WTC11 (cell line): ENCODE measurements at regions not wholly inside any gene's neighbourhood (a gene's known extent, or its start where the extent isn't known, plus 50 kb on each side); places are given as distances from the start of the nearest gene placed in this dataset.

Experiments
- ATAC-seq: fragments of 200-7000 bp; cut with Tn5 transposase; 2 replicates; pipeline ENCODE4 v1.10.0; 2021; ENCODE audit warnings: mild to moderate bottlenecking, moderate library complexity
- CTCF ChIA-PET: fragments of 300-600 bp; sonication (Branson Sonifier 250); formaldehyde crosslinking; loops from one replicate; lab custom pipeline; 2021; ENCODE audit warnings: antibody characterized with exemption; lab: Charles Lee
- POLR2A ChIA-PET: fragments of 350-600 bp; sonication (Branson Sonifier 250); formaldehyde crosslinking; loops from one replicate; lab custom pipeline; 2021; ENCODE audit warnings: antibody characterized with exemption; lab: Charles Lee
- DNase-seq: peaks from one replicate; pipeline ENCODE4 v3.0.0; 2021; ENCODE audit warnings: low spot score
- H3K27ac Mint-ChIP-seq: 2 replicates; pipeline ENCODE4 v1.8.0; 2021; ENCODE audit warnings: mixed read lengths
- H3K27me3 Mint-ChIP-seq: 2 replicates; pipeline ENCODE4 v1.8.0; 2021; ENCODE audit warnings: low read depth, mild to moderate bottlenecking, moderate library complexity, mixed read lengths
- H3K36me3 Mint-ChIP-seq: 2 replicates; pipeline ENCODE4 v1.8.0; 2021; ENCODE audit warnings: mixed read lengths
- H3K4me1 Mint-ChIP-seq: 2 replicates; pipeline ENCODE4 v1.8.0; 2022; ENCODE audit warnings: mixed read lengths
- H3K4me3 Mint-ChIP-seq: 2 replicates; pipeline ENCODE4 v1.8.0; 2021; ENCODE audit warnings: mild to moderate bottlenecking, moderate library complexity, mixed read lengths
- H3K9me3 Mint-ChIP-seq: 2 replicates; pipeline ENCODE4 v1.8.0; 2021; ENCODE audit warnings: mixed read lengths
- ATF1 ChIP-seq: sonication (generic); formaldehyde crosslinking; IDR thresholded peaks from 2 replicates; pipeline ENCODE4 v1.8.1; 2023; ENCODE audit warnings: mild to moderate bottlenecking, moderate library complexity, missing genetic modification reagents
- CBFB ChIP-seq: sonication (generic); formaldehyde crosslinking; IDR thresholded peaks from 2 replicates; pipeline ENCODE4 v1.8.1; 2022; ENCODE audit warnings: mild to moderate bottlenecking, low read depth, missing genetic modification reagents
- CTCF ChIP-seq: fragments of 200-600 bp; IDR thresholded peaks from 2 replicates; pipeline ENCODE4 v1.8.0; 2022; ENCODE audit warnings: antibody characterized with exemption
- ESRRA ChIP-seq: sonication (generic); formaldehyde crosslinking; IDR thresholded peaks from 2 replicates; pipeline ENCODE4 v1.8.1; 2022; ENCODE audit warnings: mild to moderate bottlenecking, missing genetic modification reagents, borderline replicate concordance
- FOXJ3 ChIP-seq: sonication (generic); formaldehyde crosslinking; IDR thresholded peaks from 2 replicates; pipeline ENCODE4 v1.9.0; 2021; ENCODE audit warnings: missing genetic modification reagents, mild to moderate bottlenecking, borderline replicate concordance
- FOXP4 ChIP-seq: sonication (generic); formaldehyde crosslinking; IDR thresholded peaks from 2 replicates; pipeline ENCODE4 v1.8.0; 2022; ENCODE audit warnings: mild to moderate bottlenecking, missing genetic modification reagents
- IRF2 ChIP-seq: sonication (generic); formaldehyde crosslinking; IDR thresholded peaks from 2 replicates; pipeline ENCODE4 v1.8.0; 2022; ENCODE audit warnings: low read depth, missing genetic modification reagents, borderline replicate concordance
- KAT7 ChIP-seq: sonication (generic); formaldehyde crosslinking; IDR thresholded peaks from 2 replicates; pipeline ENCODE4 v1.8.1; 2023; ENCODE audit warnings: missing genetic modification reagents, mild to moderate bottlenecking, borderline replicate concordance
- NFATC4 ChIP-seq: fragments of 250-450 bp; sonication (Bioruptor Pico); IDR thresholded peaks from 2 replicates; pipeline ENCODE4 v1.9.0; 2021; ENCODE audit warnings: mild to moderate bottlenecking
- NR1H2 ChIP-seq: sonication (generic); formaldehyde crosslinking; IDR thresholded peaks from 2 replicates; pipeline ENCODE4 v1.9.0; 2021; ENCODE audit warnings: mild to moderate bottlenecking, moderate library complexity, missing genetic modification reagents
- NR3C1 ChIP-seq: sonication (generic); formaldehyde crosslinking; conservative IDR thresholded peaks from 2 replicates; pipeline ENCODE4 v1.8.1; 2023; ENCODE audit warnings: low read depth, mild to moderate bottlenecking, missing genetic modification reagents
- OVOL2 ChIP-seq: fragments of 250-450 bp; sonication (Bioruptor Pico); IDR thresholded peaks from 2 replicates; pipeline ENCODE4 v1.9.0; 2021; ENCODE audit warnings: mild to moderate bottlenecking, borderline replicate concordance
- PREB ChIP-seq: sonication (generic); formaldehyde crosslinking; IDR thresholded peaks from 2 replicates; pipeline ENCODE4 v1.8.1; 2022; ENCODE audit warnings: mild to moderate bottlenecking, missing genetic modification reagents, moderate library complexity, borderline replicate concordance
- SP1 ChIP-seq: sonication (generic); formaldehyde crosslinking; conservative IDR thresholded peaks from 2 replicates; pipeline ENCODE4 v1.8.1; 2022; ENCODE audit warnings: missing genetic modification reagents
- ZBTB21 ChIP-seq: sonication (generic); formaldehyde crosslinking; IDR thresholded peaks from 2 replicates; pipeline ENCODE4 v1.8.1; 2023; ENCODE audit warnings: mild to moderate bottlenecking, missing genetic modification reagents, borderline replicate concordance
- ZMAT4 ChIP-seq: fragments of 250-450 bp; sonication (Bioruptor Pico); IDR thresholded peaks from 2 replicates; pipeline ENCODE4 v1.9.0; 2021; ENCODE audit warnings: mild to moderate bottlenecking
- ZNF138 ChIP-seq: sonication (generic); formaldehyde crosslinking; conservative IDR thresholded peaks from 2 replicates; pipeline ENCODE4 v1.8.1; 2022; ENCODE audit warnings: mild to moderate bottlenecking, moderate library complexity, missing genetic modification reagents
- ZNF219 ChIP-seq: sonication (generic); formaldehyde crosslinking; IDR thresholded peaks from 2 replicates; pipeline ENCODE4 v1.8.0; 2023; ENCODE audit warnings: missing genetic modification reagents, mild to moderate bottlenecking, borderline replicate concordance
- ZNF416 ChIP-seq: fragments of 250-450 bp; sonication (Bioruptor Pico); IDR thresholded peaks from 2 replicates; pipeline ENCODE4 v1.9.0; 2021; ENCODE audit warnings: mild to moderate bottlenecking, inconsistent platforms
- ZNF512 ChIP-seq: sonication (generic); formaldehyde crosslinking; IDR thresholded peaks from 2 replicates; pipeline ENCODE4 v1.8.1; 2022; ENCODE audit warnings: missing genetic modification reagents, borderline replicate concordance
- ZNF671 ChIP-seq: fragments of 250-450 bp; sonication (Bioruptor Pico); IDR thresholded peaks from 2 replicates; pipeline ENCODE4 v1.8.0; 2021; ENCODE audit warnings: mild to moderate bottlenecking
- ZSCAN18 ChIP-seq: fragments of 250-450 bp; sonication (Bioruptor Pico); IDR thresholded peaks from 2 replicates; pipeline ENCODE4 v2.1.2; 2022; ENCODE audit warnings: mild to moderate bottlenecking, moderate library complexity

- POLR2A ChIA-PET = no interaction called here
- CTCF ChIA-PET = no interaction called here
- no peak overlapping the region for H3K4me3 Mint-ChIP-seq
- TF ChIP-seq ZNF416 (CRISPR knock-in tag) (no peak), CBFB (CRISPR knock-in tag) (no peak), CTCF (no peak), KAT7 (CRISPR knock-in tag) (no peak), IRF2 (CRISPR knock-in tag) (no peak), ZNF219 (no peak), ZNF138 (CRISPR knock-in tag) (no peak), ZSCAN18 (CRISPR knock-in tag) (no peak), FOXP4 (CRISPR knock-in tag) (no peak), ATF1 (CRISPR knock-in tag) (no peak), OVOL2 (CRISPR knock-in tag) (no peak), NFATC4 (no peak), PREB (CRISPR knock-in tag) (no peak)
- no peak for ATAC-seq
- DNase-seq = no peak
- peaks cover 12% of the 10 kb centered on the region for H3K36me3 Mint-ChIP-seq
- H3K27ac Mint-ChIP-seq = no peak overlapping the region
- peaks cover 11% of the 10 kb centered on the region for H3K27me3 Mint-ChIP-seq
- H3K9me3 Mint-ChIP-seq = peaks cover 17% of the 10 kb centered on the region
- H3K4me1 Mint-ChIP-seq = peaks cover 6% of the 10 kb centered on the region; the same call in 1 of the 2 replicates
Observed at GRCh38 chr1:101392552-101392951, 155.7 kb downstream of the S1PR1 start.

GRCh38 chr1:101394041-101394440 is 157.2 kb downstream of the S1PR1 start:
- Mint-ChIP-seq H3K9me3 (0 out of 2 replicates have a peak, but pooled peaks cover 4% of the 10 kb centered on the region), H3K4me3 (no peak overlapping the region), H3K27me3 (no peaks in the 10 kb centered on the region; the same call in 1 of the 2 replicates), H3K36me3 (no peaks in the 10 kb centered on the region), H3K27ac (no peak overlapping the region), H3K4me1 (no peaks in the 10 kb centered on the region)
- DNase-seq (no peak), ATAC-seq (no peak)
- ChIA-PET CTCF (interaction anchor here (1.2 kb wide), 1 partner anchor 36 kb away, joined by 4 read pairs; no protein-coding TSS in a partner anchor), POLR2A (no interaction called here)
- TF ChIP-seq CTCF (no peak), ZNF671 (CRISPR knock-in tag) (no peak), NR1H2 (CRISPR knock-in tag) (no peak), SP1 (CRISPR knock-in tag) (no peak), ZMAT4 (CRISPR knock-in tag) (no peak), ZNF512 (CRISPR knock-in tag) (no peak), ZBTB21 (CRISPR knock-in tag) (no peak), NR3C1 (CRISPR knock-in tag) (no peak), ZSCAN18 (CRISPR knock-in tag) (no peak), ESRRA (CRISPR knock-in tag) (no peak), FOXJ3 (CRISPR knock-in tag) (no peak)
